HFFc6 (cell line): ENCODE measurements at regions not wholly inside any gene's neighbourhood (a gene's known extent, or its start where the extent isn't known, plus 50 kb on each side); places are given as distances from the start of the nearest gene placed in this dataset.
A peak's percentile ranks its signal among the peaks of the same experiment; 100 is the strongest.

Experiments used
- DNase-seq: peaks from one replicate; pipeline ENCODE4 v3.0.0-alpha.2; 2018
- H3K27ac Mint-ChIP-seq: 2 replicates; pipeline ENCODE4 v1.8.0; 2020; ENCODE audit warnings: mild to moderate bottlenecking, mixed read lengths
- H3K27me3 Mint-ChIP-seq: 2 replicates; pipeline ENCODE4 v1.8.0; 2021; ENCODE audit warnings: mild to moderate bottlenecking, moderate library complexity, mixed read lengths; ENCODE audit not compliant: insufficient read depth
- H3K36me3 Mint-ChIP-seq: 2 replicates; pipeline ENCODE4 v1.8.0; 2021; ENCODE audit warnings: low read depth, mixed read lengths
- H3K4me1 Mint-ChIP-seq: 2 replicates; pipeline ENCODE4 v1.8.0; 2020; ENCODE audit warnings: low read depth, mixed read lengths
- H3K4me3 Mint-ChIP-seq: 2 replicates; pipeline ENCODE4 v1.8.0; 2020; ENCODE audit warnings: mild to moderate bottlenecking, moderate library complexity, mixed read lengths
- H3K9me3 Mint-ChIP-seq: 2 replicates; pipeline ENCODE4 v1.8.0; 2020; ENCODE audit warnings: mild to moderate bottlenecking, mixed read lengths
- CTCF ChIP-seq: fragments of 200-600 bp; sonication (generic); IDR thresholded peaks from 2 replicates; pipeline ENCODE4 v1.5.0; 2021; ENCODE audit warnings: antibody characterized with exemption, mild to moderate bottlenecking

GRCh38 chr12:75874441-75874840 is 157.1 kb downstream of the PHLDA1 start:
- H3K9me3 Mint-ChIP-seq = no peaks in the 10 kb centered on the region
- no peaks in the 10 kb centered on the region for H3K36me3 Mint-ChIP-seq
- H3K27ac Mint-ChIP-seq = no peak overlapping the region
- no peaks in the 10 kb centered on the region for H3K27me3 Mint-ChIP-seq
- no peak overlapping the region for H3K4me3 Mint-ChIP-seq
- TF ChIP-seq CTCF = no peak
- H3K4me1 Mint-ChIP-seq = peaks cover 37% of the 10 kb centered on the region
- DNase-seq = no peak

- no peak for TF ChIP-seq CTCF
- Mint-ChIP-seq H3K27me3 (no peaks in the 10 kb centered on the region), H3K9me3 (no peaks in the 10 kb centered on the region), H3K4me1 (peaks cover 28% of the 10 kb centered on the region), H3K4me3 (no peak overlapping the region), H3K27ac (no peak overlapping the region), H3K36me3 (no peaks in the 10 kb centered on the region)
- DNase-seq = no peak
Measured at GRCh38 chr12:75872762-75873161, 158.8 kb downstream of the PHLDA1 start.

- no peaks in the 10 kb centered on the region for H3K9me3 Mint-ChIP-seq
- H3K4me1 Mint-ChIP-seq = peaks cover 15% of the 10 kb centered on the region
- H3K36me3 Mint-ChIP-seq = no peaks in the 10 kb centered on the region
- H3K27me3 Mint-ChIP-seq = no peaks in the 10 kb centered on the region; the same call in 1 of the 2 replicates
- no peak for DNase-seq
- no peak overlapping the region for H3K4me3 Mint-ChIP-seq
- H3K27ac Mint-ChIP-seq = 0 out of 2 replicates have a peak overlapping the region, but pooled peaks have one; percentile 4
- no peak for TF ChIP-seq CTCF
Measured at GRCh38 chr12:75870878-75871277, 160.7 kb downstream of the PHLDA1 start.

- H3K9me3 Mint-ChIP-seq = no peaks in the 10 kb centered on the region
- H3K27me3 Mint-ChIP-seq = no peaks in the 10 kb centered on the region; the same call in 1 of the 2 replicates
- DNase-seq = no peak
Measured at GRCh38 chr12:75868501-75868900, 163.1 kb downstream of the PHLDA1 start.

GRCh38 chr12:75865315-75865714 is 166.3 kb downstream of the PHLDA1 start:
- Mint-ChIP-seq H3K4me1 (peaks cover 43% of the 10 kb centered on the region), H3K36me3 (no peaks in the 10 kb centered on the region), H3K4me3 (no peak overlapping the region), H3K27ac (no peak overlapping the region), H3K27me3 (no peaks in the 10 kb centered on the region; the same call in 1 of the 2 replicates), H3K9me3 (no peaks in the 10 kb centered on the region)
- DNase-seq = no peak
- TF ChIP-seq CTCF = no peak

More at GRCh38 chr12:75868501-75868900, 163.1 kb downstream of the PHLDA1 start:
- TF ChIP-seq CTCF = no peak
- no peak overlapping the region for H3K4me3 Mint-ChIP-seq
- no peak overlapping the region for H3K27ac Mint-ChIP-seq
- H3K36me3 Mint-ChIP-seq = no peaks in the 10 kb centered on the region
- peaks cover 34% of the 10 kb centered on the region for H3K4me1 Mint-ChIP-seq

GRCh38 chr12:75864161-75864560 is 167.4 kb downstream of the PHLDA1 start:
- Mint-ChIP-seq H3K4me1 (peaks cover 53% of the 10 kb centered on the region), H3K9me3 (no peaks in the 10 kb centered on the region), H3K27me3 (no peaks in the 10 kb centered on the region; the same call in 1 of the 2 replicates), H3K27ac (peak overlapping the region; percentile 96), H3K36me3 (no peaks in the 10 kb centered on the region), H3K4me3 (no peak overlapping the region)
- TF ChIP-seq CTCF = no peak
- DNase-seq = no peak
